ENCODE measurements at regions not wholly inside any gene's neighbourhood (a gene's known extent, or its start where the extent isn't known, plus 50 kb on each side); places are given as distances from the start of the nearest gene placed in this dataset.
"Not testable (repeated sequence)": the region's sequence is repeated elsewhere in the genome, so short reads cannot be mapped to it uniquely, and the experiment has no call there.

- intact Hi-C loops (cut with DNase I), result no loop called here
- no peak for DNase-seq (ENCODE audit: low spot score)
Observed at GRCh38 chr3:75296858-75297257, 367.3 kb upstream of the FRG2C start.

- intact Hi-C loops (cut with DNase I), result loop anchor here (10.0 kb wide), 1 partner anchor 54 kb away; no protein-coding TSS in a partner anchor
- DNase-seq (ENCODE audit: low spot score), result no peak
Observed at GRCh38 chr3:75300606-75301005, 363.5 kb upstream of the FRG2C start.

- not testable (repeated sequence) for DNase-seq (ENCODE audit: low spot score)
- intact Hi-C loops (cut with DNase I), result loop anchor here (10.0 kb wide), 1 partner anchor 54 kb away; no protein-coding TSS in a partner anchor
Observed at GRCh38 chr3:75301050-75301449, 363.1 kb upstream of the FRG2C start.

GRCh38 chr3:75303741-75304140, 360.4 kb upstream of the FRG2C start:
- intact Hi-C loops (cut with DNase I), result loop anchor here (10.0 kb wide), 1 partner anchor 51 kb away; no protein-coding TSS in a partner anchor
- no peak for DNase-seq (ENCODE audit: low spot score)

- intact Hi-C loops (cut with DNase I), result loop anchor here (10.0 kb wide), 1 partner anchor 49 kb away; no protein-coding TSS in a partner anchor
- no peak for DNase-seq (ENCODE audit: low spot score)
Observed at GRCh38 chr3:75305901-75306300, 358.2 kb upstream of the FRG2C start.

- intact Hi-C loops (cut with DNase I), result not testable (repeated sequence)
Observed at GRCh38 chr3:75311306-75311705, 352.8 kb upstream of the FRG2C start.

GRCh38 chr3:75312469-75312868, 351.7 kb upstream of the FRG2C start:
- DNase-seq (ENCODE audit: low spot score); intact Hi-C loops (cut with DNase I): not testable (repeated sequence)

More at GRCh38 chr3:75311306-75311705, 352.8 kb upstream of the FRG2C start:
- DNase-seq (ENCODE audit: low spot score), result not testable (repeated sequence)

- intact Hi-C loops (cut with DNase I); DNase-seq (ENCODE audit: low spot score): not testable (repeated sequence)
Observed at GRCh38 chr3:75319776-75320175, 344.4 kb upstream of the FRG2C start.

- DNase-seq (ENCODE audit: low spot score), result no peak
- intact Hi-C loops (cut with DNase I), result no loop called here
Observed at GRCh38 chr3:75320369-75320768, 343.8 kb upstream of the FRG2C start.

GRCh38 chr3:75321060-75321459, 343.1 kb upstream of the FRG2C start:
- intact Hi-C loops (cut with DNase I), result no loop called here
- DNase-seq (ENCODE audit: low spot score), result no peak

- DNase-seq (ENCODE audit: low spot score); intact Hi-C loops (cut with DNase I): not testable (repeated sequence)
Observed at GRCh38 chr3:75323936-75324335, 340.2 kb upstream of the FRG2C start.

- no peak for DNase-seq (ENCODE audit: low spot score)
- intact Hi-C loops (cut with DNase I), result no loop called here
Observed at GRCh38 chr3:75325716-75326115, 338.4 kb upstream of the FRG2C start.

GRCh38 chr3:75327453-75327852, 336.7 kb upstream of the FRG2C start:
- intact Hi-C loops (cut with DNase I), result no loop called here
- DNase-seq (ENCODE audit: low spot score), result no peak

- intact Hi-C loops (cut with DNase I), result no loop called here
- DNase-seq (ENCODE audit: low spot score), result no peak
Observed at GRCh38 chr3:75329476-75330097, 334.5 kb upstream of the FRG2C start.

- not testable (repeated sequence) for DNase-seq (ENCODE audit: low spot score)
Observed at GRCh38 chr3:75330446-75330845, 333.7 kb upstream of the FRG2C start.

GRCh38 chr3:75332090-75332489, 332.0 kb upstream of the FRG2C start:
- DNase-seq (ENCODE audit: low spot score); intact Hi-C loops (cut with DNase I): not testable (repeated sequence)

More at GRCh38 chr3:75330446-75330845, 333.7 kb upstream of the FRG2C start:
- intact Hi-C loops (cut with DNase I), result not testable (repeated sequence)

GRCh38 chr3:75332794-75333193, 331.3 kb upstream of the FRG2C start:
- intact Hi-C loops (cut with DNase I), result no loop called here

GRCh38 chr3:75334299-75334698, 329.8 kb upstream of the FRG2C start:
- no peak for DNase-seq (ENCODE audit: low spot score)
- intact Hi-C loops (cut with DNase I), result no loop called here

More at GRCh38 chr3:75332794-75333193, 331.3 kb upstream of the FRG2C start:
- DNase-seq (ENCODE audit: low spot score), result no peak

GRCh38 chr3:75337226-75337900, 326.8 kb upstream of the FRG2C start:
- intact Hi-C loops (cut with DNase I), result no loop called here
- no peak for DNase-seq (ENCODE audit: low spot score)

- intact Hi-C loops (cut with DNase I), result no loop called here
Observed at GRCh38 chr3:75338342-75338741, 325.8 kb upstream of the FRG2C start.

More at GRCh38 chr3:75338342-75338741, 325.8 kb upstream of the FRG2C start:
- no peak for DNase-seq (ENCODE audit: low spot score)
